Gastrocnemius medialis (tissue), 4 donors: ENCODE measurements at regions not wholly inside any gene's neighbourhood (a gene's known extent, or its start where the extent isn't known, plus 50 kb on each side); places are given as distances from the start of the nearest gene placed in this dataset.

Source experiments
- ATAC-seq, 2 donors: fragments of 150-250 bp; one replicate each; pipeline ENCODE4 v1.9.1; 2016
- DNase-seq, 2 donors: peaks; one replicate each; pipeline ENCODE4 v3.0.0-alpha.2; 2019
- H3K27ac ChIP-seq, 4 donors: fragments of 200-600 bp; sonication (generic); 1 replicate in 1 of 4; 2 replicates in 3 of 4; pipeline ENCODE4 v1.5.1; 2016 to 2018; ENCODE audit warnings: mild to moderate bottlenecking in 2 of 4, moderate library complexity in 1 of 4
- H3K27me3 ChIP-seq, 3 donors: fragments of 200-600 bp; sonication (generic) in 2 of 3; 1 replicate in 1 of 3; 2 replicates in 2 of 3; pipeline versions ENCODE4 v1.5.1 to v1.6.0; 2016 to 2019; ENCODE audit warnings: mild to moderate bottlenecking in 1 of 3, moderate library complexity in 1 of 3
- H3K36me3 ChIP-seq, 2 donors: fragments of 200-600 bp; sonication (generic) in 1 of 2; one replicate each; pipeline ENCODE4 v1.5.1; 2017 to 2018
- H3K4me1 ChIP-seq, 2 donors: fragments of 200-600 bp; sonication (generic) in 1 of 2; one replicate each; pipeline ENCODE4 v1.5.1; 2016 to 2017; ENCODE audit warnings: mild to moderate bottlenecking in 2 of 2
- H3K4me3 ChIP-seq, 4 donors: fragments of 200-600 bp; sonication (generic) in 3 of 4; 1 replicate in 1 of 4; 2 replicates in 3 of 4; pipeline ENCODE4 v1.5.1; 2016 to 2019; ENCODE audit warnings: mild to moderate bottlenecking in 2 of 4
- H3K9me3 ChIP-seq, 3 donors: fragments of 200-600 bp; sonication (generic) in 2 of 3; 1 replicate in 1 of 3; 2 replicates in 2 of 3; pipeline ENCODE4 v1.5.1; 2016 to 2019
- POLR2A ChIP-seq, 2 donors: fragments of 450-650 bp; IDR thresholded peaks; one replicate each; pipeline ENCODE4 v1.6.1; 2017; ENCODE audit warnings: antibody characterized with exemption in 2 of 2, mild to moderate bottlenecking in 2 of 2, moderate library complexity in 2 of 2
- in situ Hi-C, 4 donors: fragments of 200-750 bp; cut with MboI; loops; one replicate each; pipeline versions ENCODE4 v1.15.0 to v1.8.0; 2017; ENCODE audit warnings: low sequenced_read_pairs in 4 of 4
- intact Hi-C: fragments of 100-400 bp; cut with DNase I; formaldehyde crosslinking; loops from one replicate; pipeline ENCODE4 v1.15.1; 2023; ENCODE audit warnings: low total_unique reads
- TF ChIP-seq, protein P1 (sequence below), 5 experiments: fragments of 450-650 bp in 3 of 5; fragments of 200-600 bp in 2 of 5; sonication (generic) in 2 of 5; IDR thresholded peaks in 4 of 5; conservative IDR thresholded peaks in 1 of 5; 1 replicate in 4 of 5; 2 replicates in 1 of 5; pipeline ENCODE4 v1.5.1; 2016 to 2019; ENCODE audit warnings: antibody characterized with exemption in 5 of 5, mild to moderate bottlenecking in 3 of 5, moderate library complexity in 3 of 5

- H3K4me1 ChIP-seq, result peaks cover 3 to 17% of the 10 kb centered on the region in 2 donors
- H3K27ac ChIP-seq, result no peak overlapping the region
- TF ChIP-seq, protein P1, sequence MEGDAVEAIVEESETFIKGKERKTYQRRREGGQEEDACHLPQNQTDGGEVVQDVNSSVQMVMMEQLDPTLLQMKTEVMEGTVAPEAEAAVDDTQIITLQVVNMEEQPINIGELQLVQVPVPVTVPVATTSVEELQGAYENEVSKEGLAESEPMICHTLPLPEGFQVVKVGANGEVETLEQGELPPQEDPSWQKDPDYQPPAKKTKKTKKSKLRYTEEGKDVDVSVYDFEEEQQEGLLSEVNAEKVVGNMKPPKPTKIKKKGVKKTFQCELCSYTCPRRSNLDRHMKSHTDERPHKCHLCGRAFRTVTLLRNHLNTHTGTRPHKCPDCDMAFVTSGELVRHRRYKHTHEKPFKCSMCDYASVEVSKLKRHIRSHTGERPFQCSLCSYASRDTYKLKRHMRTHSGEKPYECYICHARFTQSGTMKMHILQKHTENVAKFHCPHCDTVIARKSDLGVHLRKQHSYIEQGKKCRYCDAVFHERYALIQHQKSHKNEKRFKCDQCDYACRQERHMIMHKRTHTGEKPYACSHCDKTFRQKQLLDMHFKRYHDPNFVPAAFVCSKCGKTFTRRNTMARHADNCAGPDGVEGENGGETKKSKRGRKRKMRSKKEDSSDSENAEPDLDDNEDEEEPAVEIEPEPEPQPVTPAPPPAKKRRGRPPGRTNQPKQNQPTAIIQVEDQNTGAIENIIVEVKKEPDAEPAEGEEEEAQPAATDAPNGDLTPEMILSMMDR (IDR thresholded peaks at IDR 0.05 in 4 of 5, conservative IDR thresholded peaks at IDR 0.05 in 1 of 5), result no peak
- TF ChIP-seq POLR2A (IDR thresholded peaks at IDR 0.05), result no peak
- H3K4me3 ChIP-seq, result no peak overlapping the region
- no peaks in the 10 kb centered on the region for H3K9me3 ChIP-seq
- peak in 1 of 2 donors; percentile 38 for ATAC-seq
- peaks cover 0 to 3% (median 0%) of the 10 kb centered on the region in 3 donors for H3K27me3 ChIP-seq
- intact Hi-C loops, result loop anchor here (5.0 kb wide), 1 partner anchor 67 kb away; no protein-coding TSS in a partner anchor
- no peak for DNase-seq
- in situ Hi-C loops, result loop anchor here in 1 of 4 donors (25.0 kb wide), 1 partner anchor 88 kb away; no protein-coding TSS in a partner anchor
- H3K36me3 ChIP-seq, result no peaks in the 10 kb centered on the region
These were observed 165.9 kb downstream of the PJA1 start for GRCh38 chrX:68999356-68999755.

DNA sequence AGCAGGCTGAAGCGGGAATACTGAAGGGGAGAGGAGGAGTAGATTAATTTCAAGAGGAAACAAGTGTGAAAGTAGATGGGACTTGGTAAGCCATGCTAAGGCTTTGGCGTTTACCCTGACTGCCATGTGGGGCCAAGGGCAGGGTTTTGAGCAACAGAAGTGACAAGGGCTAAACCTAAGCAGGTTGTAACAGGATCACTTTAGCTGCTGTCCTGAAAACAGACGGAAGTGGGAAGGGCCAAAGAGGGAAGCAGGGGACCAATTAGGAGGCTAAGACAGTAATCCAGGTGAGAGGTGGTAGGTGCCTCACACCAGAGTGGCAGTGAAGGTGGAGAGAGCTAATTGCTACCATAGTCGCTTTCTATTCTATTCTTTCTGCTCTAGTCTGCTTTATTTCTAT, 166.5 kb downstream of the PJA1 start:
- intact Hi-C loops (loop anchor here (5.0 kb wide), 1 partner anchor 66 kb away; no protein-coding TSS in a partner anchor), in situ Hi-C loops (loop anchor here in 1 of 4 donors (25.0 kb wide), 1 partner anchor 89 kb away; no protein-coding TSS in a partner anchor)
- no peak for TF ChIP-seq POLR2A (IDR thresholded peaks at IDR 0.05)
- TF ChIP-seq, protein P1 (IDR thresholded peaks at IDR 0.05 in 4 of 5, conservative IDR thresholded peaks at IDR 0.05 in 1 of 5), result no peak
- Histone ChIP-seq H3K27ac (no peak overlapping the region), H3K9me3 (no peaks in the 10 kb centered on the region), H3K27me3 (no peaks in the 10 kb centered on the region), H3K36me3 (no peaks in the 10 kb centered on the region), H3K4me1 (peaks cover 3 to 17% of the 10 kb centered on the region in 2 donors), H3K4me3 (no peak overlapping the region)
- ATAC-seq (no peak), DNase-seq (no peak)

DNA sequence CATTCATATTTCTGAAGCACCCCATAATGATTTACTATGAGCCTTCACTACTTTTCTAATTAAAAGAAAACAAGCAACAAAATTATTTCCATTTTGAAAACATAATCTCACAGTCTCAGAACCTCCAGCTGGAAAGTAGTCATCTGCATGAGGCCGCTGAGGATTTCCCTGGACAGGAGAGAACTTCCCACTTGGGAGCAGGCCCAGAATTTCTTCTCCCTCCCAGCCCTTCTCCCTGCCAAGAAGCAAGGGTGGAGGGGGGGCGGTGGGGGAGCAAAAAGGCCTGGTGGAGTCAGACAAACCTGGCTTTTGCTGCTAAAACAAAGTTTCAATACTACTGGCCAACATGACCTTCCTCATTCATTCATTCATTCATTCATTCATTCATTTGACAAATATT, 167.3 kb downstream of the PJA1 start:
- H3K36me3 ChIP-seq, result no peaks in the 10 kb centered on the region
- no peaks in the 10 kb centered on the region for H3K27me3 ChIP-seq
- H3K9me3 ChIP-seq, result no peaks in the 10 kb centered on the region
- peak; percentile 58 to 59 for ATAC-seq
- DNase-seq, result peak in 1 of 2 donors; percentile 15
- peak overlapping the region in 2 of 4 donors; percentile 52 to 64 for H3K27ac ChIP-seq
- peaks cover 3 to 17% of the 10 kb centered on the region in 2 donors for H3K4me1 ChIP-seq
- in situ Hi-C loops (loop anchor here in 1 of 4 donors (25.0 kb wide), 1 partner anchor 89 kb away; no protein-coding TSS in a partner anchor), intact Hi-C loops (loop anchor here (5.0 kb wide), 1 partner anchor 66 kb away; no protein-coding TSS in a partner anchor)
- TF ChIP-seq POLR2A (IDR thresholded peaks at IDR 0.05), result no peak
- TF ChIP-seq, protein P1 (IDR thresholded peaks at IDR 0.05 in 4 of 5, conservative IDR thresholded peaks at IDR 0.05 in 1 of 5), result no peak
- H3K4me3 ChIP-seq, result no peak overlapping the region

- Histone ChIP-seq H3K27me3 (no peaks in the 10 kb centered on the region), H3K4me3 (no peak overlapping the region), H3K4me1 (peaks cover 3 to 17% of the 10 kb centered on the region in 2 donors), H3K36me3 (no peaks in the 10 kb centered on the region), H3K9me3 (no peaks in the 10 kb centered on the region), H3K27ac (peak overlapping the region in 2 of 4 donors; percentile 52 to 64)
- intact Hi-C loops (loop anchor here (5.0 kb wide), 1 partner anchor 65 kb away; no protein-coding TSS in a partner anchor), in situ Hi-C loops (loop anchor here in 1 of 4 donors (25.0 kb wide), 1 partner anchor 90 kb away; no protein-coding TSS in a partner anchor)
- DNase-seq, result no peak
- ATAC-seq, result no peak
- no peak for TF ChIP-seq POLR2A (IDR thresholded peaks at IDR 0.05)
- TF ChIP-seq, protein P1 (IDR thresholded peaks at IDR 0.05 in 4 of 5, conservative IDR thresholded peaks at IDR 0.05 in 1 of 5), result no peak
These were observed 167.7 kb downstream of the PJA1 start for GRCh38 chrX:68997511-68997910.
